GM19452 (cell line): ENCODE measurements at regions not wholly inside any gene's neighbourhood (a gene's known extent, or its start where the extent isn't known, plus 50 kb on each side); places are given as distances from the start of the nearest gene placed in this dataset.

Experiments used
- ATAC-seq: cut with Tn5 transposase; IDR thresholded peaks from one replicate; pipeline ENCODE4 v1.9.1; 2021; ENCODE audit not compliant: unreplicated experiment

DNA sequence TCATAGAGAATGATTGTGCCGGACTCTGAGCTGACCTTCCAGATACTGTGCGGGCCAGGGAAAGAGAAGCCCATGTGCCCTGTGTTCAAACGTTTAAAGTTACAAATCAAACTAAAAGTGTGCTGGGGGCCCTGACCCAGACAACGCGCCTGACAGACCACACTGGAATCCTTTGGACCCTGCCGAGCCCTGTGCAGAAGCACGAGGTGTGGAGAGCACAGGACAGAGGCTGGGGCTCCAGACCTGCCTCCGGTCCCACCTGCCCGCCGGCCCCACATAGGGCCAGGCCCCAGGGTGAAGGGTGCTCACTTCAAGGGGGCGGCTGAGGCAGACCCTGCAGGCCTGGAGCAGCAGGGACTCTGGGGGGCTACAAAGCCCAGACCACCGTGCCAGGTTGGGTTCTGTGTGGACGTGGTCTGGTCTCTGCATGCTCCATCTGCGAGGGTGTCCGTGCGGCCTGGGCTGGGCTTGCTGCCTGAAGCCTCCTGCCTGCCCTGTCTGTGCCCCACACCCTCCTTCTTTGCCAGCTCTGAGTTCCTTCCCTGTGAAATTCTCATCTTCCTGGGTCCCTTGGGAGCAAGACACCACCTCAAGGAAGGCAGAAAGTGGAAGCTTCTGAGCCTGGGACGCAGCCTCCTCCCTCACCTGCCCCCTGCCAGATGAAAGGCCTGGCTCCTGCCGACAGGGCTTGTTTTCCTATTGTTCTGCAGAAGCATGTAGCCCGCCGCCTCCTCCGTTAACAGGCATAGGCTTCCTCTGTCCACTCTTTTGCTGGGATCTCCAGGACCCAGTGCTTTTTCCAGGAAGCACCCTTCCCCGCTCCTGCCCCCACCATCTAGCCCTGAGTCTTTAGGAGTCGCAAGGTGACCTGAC is 186.2 kb downstream of the ERMARD start:
- no peak for ATAC-seq

DNA sequence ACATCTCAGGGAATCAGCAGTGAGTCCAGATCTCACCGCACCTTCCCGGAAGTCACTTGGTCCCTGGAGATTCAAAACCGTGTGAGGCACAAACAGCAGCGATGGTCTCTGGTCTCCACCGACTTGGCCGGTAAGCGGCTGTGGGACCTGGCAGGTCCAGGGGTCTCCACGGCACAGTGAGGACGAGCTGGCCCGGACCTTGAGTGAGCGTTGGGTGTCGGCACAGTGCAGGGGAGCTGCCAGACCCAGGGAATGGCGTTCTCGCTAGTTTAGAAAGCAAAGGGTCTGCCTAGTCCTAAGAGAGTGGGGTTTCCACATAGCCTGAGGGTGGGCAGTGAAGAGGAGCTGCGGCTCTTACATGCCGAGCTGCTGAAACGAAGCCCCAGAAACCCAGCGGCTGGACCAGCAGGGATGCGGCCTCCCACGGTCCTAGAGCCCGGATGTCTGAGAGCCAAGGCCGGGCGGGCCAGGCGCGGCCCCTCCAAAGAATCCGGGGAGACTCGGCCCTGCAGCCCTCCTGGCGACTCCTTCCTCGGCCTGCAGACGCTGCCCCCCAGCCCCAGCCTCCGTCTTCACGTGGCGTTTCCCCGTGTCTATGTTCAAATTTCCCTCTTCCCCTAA is 185.0 kb downstream of the ERMARD start:
- ATAC-seq: no peak

DNA sequence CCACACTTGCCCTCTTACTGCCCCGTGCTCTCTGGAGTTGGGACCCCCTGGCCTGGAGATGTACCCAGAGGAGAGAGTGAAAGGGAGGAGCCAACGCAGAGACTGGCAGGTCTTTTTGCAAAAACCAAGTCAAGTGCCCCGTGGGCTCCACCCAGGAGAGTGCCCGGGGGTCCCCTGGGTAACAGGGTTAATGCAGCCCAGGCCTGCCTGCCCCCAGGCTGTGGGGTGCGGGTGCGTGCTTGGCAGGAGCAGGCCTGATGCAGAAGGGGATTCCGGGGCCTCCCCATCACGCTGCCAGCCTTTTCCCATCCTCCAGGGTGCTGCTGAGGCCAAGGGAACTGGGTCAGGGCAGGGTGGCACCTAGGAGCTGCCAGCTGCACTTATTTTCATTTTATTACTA is 184.4 kb downstream of the ERMARD start:
- ATAC-seq: no peak

DNA sequence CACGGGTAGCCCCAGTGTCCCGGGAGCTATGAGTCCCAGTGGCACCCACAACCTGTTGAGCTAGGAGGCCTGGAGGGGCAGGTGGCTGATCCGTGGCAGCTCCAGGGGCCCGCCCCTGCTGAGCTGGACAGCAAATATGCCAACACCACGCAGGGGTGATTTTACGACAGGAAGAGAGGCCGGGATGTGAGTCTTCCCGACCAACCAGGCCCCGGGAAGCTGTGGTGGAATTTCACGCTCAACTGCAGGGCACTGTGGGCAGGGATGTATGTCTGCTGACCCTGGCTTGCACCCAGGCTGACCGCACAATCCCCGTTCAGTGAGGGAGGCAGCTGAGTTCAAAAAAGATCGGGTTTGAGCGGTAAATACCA is 183.9 kb downstream of the ERMARD start:
- no peak for ATAC-seq

DNA sequence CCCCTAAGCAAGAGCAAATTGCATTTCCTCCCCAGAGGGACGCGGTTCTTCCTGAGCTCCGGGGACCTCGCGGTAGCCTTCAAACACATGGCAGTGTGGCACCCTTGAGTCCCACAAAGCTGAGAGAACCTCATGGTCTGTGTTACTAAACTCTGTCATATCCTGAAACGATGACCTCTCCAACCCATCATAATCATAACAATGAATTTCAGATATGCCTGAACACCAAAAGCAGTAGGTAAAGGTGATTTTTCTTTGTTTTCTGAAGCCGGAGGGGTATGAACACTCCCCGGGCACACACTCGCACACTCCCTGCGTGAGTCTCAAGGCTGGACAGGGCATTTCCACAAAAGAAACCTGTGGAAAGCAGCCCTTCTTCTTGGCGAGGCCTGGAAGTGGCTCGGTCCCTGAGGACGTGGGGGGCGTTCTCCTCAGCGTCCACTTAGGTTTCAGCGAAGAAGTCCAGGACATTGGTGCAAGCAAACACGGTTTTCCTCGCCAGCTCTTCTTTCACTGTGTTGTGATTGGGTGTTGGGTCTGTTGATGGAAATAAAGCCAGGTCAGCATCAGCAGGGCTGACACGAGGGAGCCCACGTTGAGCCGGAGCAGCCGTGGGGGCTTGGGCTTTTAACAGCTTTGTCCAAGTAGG is 183.4 kb downstream of the ERMARD start:
- no peak for ATAC-seq

DNA sequence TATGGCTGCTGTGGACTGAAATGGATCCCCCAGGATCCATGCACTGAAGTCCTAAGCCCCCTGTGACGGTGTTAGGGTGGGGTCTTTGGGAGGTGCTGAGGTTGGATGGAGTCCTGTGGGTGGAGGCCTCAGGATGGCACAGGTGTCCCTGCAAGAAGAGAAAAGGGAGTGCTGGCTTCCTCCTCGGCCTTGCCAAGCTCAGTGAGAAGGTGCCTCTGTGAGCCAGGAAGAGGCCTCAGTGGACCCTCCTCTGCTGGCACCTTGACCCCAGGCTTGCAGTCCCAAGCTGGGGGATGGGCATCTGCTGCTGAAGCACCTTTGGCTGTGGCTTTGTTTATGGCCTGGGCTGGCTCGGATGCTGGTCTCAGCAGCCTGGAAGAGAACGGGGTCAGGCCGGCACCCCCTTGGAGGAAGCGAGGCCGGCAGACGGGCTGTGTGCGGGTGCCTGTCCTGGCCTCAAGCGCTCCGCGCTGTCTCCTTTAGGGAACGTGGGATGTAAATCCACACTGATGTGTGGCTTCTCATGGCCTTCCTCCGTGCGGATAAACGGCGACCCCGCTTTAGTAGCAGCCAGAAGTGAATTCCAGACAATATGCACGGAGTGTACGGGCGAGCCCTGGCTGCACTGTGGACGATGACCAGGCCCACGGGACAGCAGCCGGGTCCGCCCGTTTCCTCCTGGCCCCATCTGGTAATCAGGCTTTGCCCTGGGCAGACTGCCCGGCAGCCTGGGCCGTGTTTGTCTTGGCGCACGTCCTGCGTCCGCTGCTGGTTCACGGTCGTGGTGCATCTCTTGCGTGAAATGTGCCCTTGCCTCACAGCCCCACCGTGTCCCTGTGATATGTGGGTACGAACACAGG is 182.6 kb downstream of the ERMARD start:
- no peak for ATAC-seq

DNA sequence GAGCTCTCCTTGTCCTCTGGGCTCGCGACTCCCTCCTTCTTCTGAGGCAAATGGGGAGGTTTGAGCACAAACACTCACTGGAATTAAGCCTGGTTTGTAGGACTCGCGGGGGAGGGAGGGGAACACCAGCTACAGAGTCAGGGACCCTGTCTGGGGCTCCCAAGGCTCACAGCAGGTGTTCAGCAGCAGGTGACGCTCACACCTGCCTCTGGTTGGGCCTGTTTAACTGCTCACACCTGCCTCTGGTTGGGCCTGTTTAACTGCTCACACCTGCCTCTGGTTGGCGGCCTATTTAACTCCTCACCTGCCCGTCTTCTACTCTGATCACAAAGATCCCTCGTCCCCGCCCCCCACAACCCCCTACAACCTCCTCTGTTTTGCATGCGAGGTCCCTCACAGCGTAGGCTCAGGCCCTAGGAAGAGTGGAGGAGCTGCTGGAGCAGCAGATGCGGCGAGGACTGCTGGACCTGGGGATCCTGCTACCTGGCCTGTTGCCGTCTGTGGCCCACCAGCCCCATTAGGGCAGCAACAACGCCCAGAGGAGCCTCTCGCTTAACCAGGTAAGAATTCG is 181.9 kb downstream of the ERMARD start:
- ATAC-seq: no peak

DNA sequence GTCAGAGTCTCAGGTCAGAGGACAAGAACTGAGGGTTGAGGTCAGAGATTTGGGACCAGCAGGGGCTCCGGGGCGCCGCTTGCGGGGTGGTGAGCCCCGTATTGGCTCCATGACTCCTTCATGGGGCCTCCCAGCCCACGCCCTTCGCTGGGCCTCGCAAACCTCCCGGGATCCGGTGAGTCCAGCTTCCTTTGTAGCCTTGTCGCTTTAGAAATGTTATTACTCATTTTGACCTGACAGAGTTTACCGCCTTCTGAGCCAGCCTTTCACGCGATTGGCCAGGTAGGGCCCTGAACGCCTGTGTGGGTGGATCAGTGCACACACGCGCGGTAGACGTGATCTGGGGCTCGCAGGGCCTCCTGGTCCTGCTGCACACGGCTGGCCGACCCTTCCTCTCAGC is 181.1 kb downstream of the ERMARD start:
- ATAC-seq: no peak

DNA sequence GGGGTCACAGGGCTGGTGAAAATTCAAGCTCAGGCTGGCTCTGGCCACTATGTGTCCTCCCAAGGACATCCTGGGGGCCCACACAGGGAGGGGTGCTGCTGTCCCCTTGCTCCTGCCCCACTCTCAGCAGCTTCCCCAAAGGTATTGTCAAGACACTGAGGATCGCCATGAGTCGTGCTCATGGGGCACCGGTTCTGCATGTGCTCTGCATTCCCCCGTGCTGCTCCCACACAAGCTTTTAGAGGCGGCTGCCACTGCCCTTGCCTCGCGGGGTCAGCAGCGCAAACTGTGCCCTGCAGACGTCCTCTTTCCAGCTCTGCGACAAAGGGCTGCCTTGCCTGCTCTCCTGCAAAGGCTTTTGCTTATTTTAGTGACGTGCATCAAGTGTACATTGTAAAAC is 179.8 kb downstream of the ERMARD start:
- no peak for ATAC-seq

DNA sequence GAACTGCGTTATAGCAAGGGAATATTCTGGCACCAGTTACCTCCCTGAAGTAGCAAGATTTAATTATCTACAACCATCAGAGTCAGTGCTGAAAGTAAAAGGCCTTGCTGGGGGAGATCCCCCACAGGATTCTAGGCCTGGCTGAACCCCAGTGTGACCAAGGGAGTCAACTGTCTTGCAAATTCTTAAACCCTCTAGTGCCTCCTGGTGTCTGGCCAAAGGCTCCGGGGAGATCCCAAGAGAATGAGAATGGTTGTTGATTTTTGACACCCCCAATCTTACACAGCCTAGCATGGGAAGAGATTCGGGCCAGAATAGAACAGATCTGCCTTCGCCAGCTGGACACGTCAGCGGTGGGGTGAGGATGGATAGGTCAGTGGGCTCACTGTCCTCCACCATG is 179.4 kb downstream of the ERMARD start:
- no peak for ATAC-seq

DNA sequence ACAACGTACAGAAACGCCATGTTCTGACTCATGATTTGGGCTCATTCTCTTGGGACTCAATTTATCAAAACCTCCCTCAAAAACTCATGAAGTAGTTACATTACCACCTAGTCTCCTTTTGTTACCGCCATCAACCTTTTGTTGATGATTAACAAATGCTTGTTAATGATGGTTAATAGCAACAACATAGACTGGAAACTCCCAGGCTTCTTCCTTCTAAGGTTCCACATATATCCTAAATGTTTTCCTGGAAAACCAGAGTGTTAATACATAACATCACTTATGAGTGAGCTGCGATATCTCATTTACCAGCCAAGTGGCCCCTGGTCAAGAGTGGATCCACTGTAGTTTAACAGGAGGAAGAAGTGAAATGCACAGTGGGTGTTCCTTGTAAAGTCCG is 176.3 kb downstream of the ERMARD start:
- no peak for ATAC-seq

DNA sequence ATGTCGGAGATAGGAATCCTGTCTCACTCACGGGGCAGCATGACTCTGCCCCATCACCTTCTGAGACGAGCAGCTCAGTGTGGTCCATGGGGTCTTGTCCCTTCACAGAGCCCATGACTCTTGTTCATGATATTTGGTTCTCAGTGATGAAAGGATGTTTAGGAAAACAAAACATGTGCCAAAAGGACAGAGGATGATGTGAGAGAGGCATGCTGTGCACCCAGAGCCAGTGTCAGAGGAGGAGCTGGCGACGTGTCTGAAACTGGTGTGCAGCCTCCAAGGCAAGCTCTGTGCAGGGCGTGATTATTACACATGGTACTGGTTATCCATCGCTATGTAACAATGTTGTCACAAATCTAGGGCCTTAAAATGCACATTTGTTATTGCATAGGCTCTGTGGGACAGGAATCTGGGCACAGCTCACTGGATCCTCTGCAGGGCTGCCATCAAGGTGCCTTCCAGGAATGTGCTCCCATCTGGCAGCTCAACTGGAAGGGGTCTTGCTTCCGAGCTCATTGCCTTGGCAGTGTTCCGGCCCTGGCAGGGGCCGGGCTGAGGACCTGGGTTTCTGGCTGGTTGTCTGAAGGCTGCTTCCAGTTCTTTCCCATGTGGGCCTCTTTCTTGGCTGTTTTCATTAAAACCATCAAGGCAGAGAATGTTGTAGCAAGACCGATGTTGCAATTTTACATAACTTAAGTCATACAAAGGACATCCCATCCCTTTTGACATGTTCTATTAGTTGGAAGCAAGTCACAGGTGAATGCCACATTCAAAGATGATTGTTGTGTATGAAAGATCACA is 175.4 kb downstream of the ERMARD start:
- ATAC-seq: no peak

DNA sequence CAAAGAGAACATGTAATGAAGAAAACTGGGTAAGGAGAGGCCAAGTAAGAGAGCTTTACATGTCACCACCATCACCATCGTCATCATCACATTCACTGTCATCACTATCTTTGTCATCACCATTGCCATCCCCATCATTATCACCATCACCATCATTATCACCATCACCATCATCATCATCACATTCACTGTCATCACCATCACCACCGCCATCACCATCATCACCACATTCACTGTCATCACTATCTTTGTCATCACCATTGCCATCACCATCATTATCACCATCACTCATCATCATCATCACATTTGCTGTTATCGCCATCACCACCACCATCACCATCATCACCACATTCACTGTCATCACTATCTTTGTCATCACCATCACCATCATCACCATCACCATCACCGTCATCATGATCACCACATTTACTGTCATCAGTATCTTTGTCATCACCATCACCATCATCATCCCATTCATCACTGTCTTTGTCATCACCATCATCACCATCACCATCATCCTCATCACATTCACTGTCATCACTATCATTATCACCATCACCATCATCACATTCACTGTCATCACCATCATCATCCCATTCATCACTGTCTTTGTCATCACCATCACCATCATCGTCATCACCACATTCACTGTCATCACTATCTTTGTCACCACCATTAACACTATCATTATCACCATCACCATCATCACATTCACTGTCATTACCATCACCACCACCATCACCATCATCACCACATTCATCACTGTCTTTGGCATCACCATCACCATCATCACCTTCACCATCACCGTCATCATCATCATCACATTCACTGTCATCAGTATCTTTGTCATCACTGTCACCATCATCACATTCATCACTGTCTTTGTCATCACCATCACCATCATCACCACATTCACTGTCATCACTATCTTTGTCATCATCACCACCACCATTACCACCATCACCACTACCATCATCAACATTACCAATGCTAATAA is 172.3 kb downstream of the ERMARD start:
- ATAC-seq: no peak

DNA sequence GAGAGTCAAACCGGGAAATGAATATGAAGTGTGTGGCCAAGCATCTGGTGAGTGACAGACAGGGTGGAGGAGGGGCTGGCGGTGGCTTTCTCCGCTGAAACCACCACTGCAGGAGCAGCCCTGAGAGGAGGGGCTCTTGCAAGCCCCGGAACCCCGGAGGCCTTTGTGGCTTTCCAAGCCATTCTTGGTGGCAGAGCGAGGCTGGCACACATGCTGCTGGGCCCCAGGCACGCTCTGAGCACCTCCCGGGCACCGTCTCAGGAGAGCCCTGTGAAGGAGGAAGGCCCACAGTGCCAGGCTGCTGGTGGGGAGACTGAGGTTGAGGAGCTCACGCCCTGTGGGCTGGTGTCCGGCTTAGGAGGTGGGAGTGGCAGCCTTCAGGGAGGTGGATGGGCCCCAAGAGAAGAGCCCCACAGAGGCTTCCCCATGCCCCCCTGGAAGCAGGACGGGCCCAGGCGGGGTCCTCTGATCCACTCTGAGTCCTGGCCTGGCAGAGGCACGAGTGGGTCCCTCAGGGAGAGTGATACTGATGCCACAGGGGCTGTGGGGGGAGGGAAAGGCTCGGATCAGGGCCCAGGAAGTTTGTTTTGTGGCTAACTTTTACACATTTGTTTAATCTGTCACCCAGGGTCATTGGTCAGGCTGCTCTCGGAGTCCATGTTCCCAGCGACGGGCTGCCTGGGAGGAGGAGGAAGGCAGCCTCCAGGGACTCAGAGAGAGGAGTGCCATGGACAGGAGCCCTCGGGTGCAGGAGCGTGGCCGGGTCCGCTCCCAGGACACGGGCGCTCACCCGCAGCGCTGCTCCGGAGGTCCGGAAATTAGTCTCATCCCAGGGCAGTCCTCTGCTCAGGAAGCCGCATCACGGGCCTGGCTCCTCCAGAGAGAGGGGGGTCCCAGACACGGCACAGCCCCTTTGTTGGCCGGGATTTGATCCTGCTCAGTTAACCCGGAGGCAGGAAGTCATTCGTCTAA is 170.7 kb downstream of the ERMARD start:
- ATAC-seq: no peak

DNA sequence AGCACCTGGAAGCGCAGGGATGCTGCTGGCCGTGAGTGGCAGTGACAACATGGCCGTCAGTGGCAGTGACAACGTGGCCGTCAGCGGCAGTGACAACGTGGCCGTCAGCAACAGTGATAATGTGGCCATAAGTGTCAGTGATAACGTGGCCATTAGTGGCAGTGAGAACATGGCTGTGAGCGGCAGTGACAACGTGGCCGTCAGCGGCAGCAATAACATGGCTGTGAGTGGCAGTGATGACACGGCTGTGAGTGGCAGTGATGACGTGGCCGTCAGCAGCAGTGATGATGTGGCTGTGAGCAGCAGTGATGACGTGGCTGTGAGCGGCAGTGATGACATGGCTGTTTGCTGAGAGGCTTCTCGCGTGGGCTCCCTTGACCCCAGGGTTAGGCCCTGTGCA is 169.8 kb downstream of the ERMARD start:
- no peak for ATAC-seq

DNA sequence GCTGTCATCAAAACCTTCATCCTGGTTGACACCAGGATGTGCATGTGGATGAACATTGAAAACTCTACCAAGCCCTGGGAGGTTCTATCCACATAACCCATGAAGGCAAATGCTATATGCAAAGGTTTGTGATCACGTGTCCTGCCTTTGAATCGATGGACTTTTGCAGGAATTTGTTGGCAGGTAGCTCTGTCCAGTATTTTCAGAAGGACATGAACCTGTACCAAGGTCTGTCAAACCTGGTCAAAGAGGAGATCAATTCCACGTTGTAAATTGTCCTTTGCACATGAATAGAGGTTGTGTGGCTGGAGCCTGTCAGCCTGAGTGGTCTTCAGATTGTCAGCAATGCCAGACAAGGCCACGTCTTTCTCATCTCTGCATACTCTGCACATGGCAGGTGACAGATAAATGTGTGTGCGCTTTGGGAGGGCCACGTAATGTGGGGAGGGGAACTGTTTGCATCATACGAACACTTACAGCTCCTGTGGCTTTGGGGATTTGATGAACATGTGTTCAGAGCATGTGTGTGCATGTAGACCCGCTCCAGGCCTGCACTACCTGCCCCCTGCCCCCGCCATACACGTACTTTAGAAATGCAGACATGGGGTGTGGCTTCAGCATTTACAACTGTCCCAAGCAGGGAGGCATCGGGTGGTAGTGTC is 169.1 kb downstream of the ERMARD start:
- ATAC-seq: no peak

DNA sequence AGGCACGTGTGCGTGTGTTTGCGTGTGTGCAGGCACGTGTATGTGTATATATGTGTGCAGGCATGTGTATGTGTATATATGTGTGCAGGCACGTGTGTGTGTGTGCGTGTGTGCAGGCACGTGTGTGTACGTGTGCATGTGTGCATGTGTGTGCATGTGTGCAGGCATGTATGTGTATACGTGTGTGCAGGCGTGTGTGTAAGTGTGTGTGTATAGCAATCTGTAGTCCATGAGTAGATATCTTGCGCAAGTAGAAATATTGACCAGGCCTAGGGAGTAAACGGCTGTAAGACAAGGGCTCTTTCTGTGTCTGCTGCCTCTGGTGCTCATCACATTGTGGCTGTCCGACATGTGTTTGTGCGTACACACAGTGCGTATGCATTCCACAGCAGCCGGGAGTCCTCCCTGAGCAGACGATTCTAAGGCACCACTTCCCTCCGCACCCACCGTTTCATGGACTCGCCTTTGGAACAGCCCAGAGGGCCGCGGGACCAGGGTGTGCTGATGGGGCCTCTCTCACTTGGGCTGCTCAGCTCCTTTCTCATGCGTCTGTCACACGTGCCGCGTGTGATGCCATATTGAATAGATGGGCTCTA is 167.6 kb downstream of the ERMARD start:
- ATAC-seq: no peak
